Astrocyte of the spinal cord (primary cell): ENCODE measurements at regions not wholly inside any gene's neighbourhood (a gene's known extent, or its start where the extent isn't known, plus 50 kb on each side); places are given as distances from the start of the nearest gene placed in this dataset.

Experiments
- DNase-seq: peaks from one replicate; pipeline ENCODE4 v3.0.0; 2011; ENCODE audit warnings: low read depth, low spot score
- H3K4me3 ChIP-seq: 2 replicates; pipeline ENCODE4 v1.5.1; 2011; ENCODE audit warnings: low read depth, mild to moderate bottlenecking, low read length, moderate library complexity
- in situ Hi-C: cut with HindIII; loops from 2 replicates; pipeline ENCODE4 v1.10.0; 2017; ENCODE audit warnings: low sequenced_read_pairs
- TF ChIP-seq, protein P1 (sequence below): IDR thresholded peaks from 2 replicates; pipeline ENCODE4 v1.5.1; 2012; ENCODE audit warnings: low read depth, mild to moderate bottlenecking, low read length, inconsistent platforms

DNA sequence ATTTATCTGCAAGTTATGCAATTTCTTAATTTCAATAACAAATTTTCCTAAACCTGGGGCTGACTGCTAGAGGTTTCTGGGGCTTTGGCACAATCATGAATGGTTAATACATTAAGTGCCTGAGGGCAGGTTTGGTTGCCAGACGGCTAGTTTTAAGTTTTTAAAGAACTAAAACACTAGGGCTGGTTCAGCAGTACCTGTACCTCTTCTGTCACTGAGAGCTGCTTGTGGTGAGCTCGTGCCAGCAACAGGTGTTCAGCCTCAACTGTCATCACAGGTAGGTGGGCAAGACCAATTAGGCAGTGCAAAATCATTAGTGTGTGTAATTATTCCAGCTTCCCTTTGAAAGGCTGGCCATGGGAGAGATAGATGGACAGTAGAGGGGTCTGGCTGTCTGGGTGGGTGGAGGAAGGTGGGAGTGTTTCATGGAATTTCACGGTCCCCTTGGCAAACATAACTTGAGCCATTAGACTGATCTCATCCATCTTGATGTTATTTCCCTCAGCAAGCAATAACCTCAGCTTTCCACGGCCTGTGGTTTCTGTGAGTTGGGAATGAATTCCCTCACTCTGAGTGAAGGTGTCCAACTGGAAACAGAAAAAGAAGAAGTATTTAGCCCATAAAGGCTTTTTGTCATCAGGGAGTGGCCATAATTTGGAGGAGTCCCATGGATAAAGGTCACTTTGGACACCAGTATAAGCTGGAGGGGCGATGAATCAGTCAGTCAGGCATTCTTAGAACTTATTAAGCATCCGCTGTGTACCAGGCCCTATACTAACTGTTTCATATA lies 114.8 kb downstream of the SNX19 start:
- TF ChIP-seq, protein P1, sequence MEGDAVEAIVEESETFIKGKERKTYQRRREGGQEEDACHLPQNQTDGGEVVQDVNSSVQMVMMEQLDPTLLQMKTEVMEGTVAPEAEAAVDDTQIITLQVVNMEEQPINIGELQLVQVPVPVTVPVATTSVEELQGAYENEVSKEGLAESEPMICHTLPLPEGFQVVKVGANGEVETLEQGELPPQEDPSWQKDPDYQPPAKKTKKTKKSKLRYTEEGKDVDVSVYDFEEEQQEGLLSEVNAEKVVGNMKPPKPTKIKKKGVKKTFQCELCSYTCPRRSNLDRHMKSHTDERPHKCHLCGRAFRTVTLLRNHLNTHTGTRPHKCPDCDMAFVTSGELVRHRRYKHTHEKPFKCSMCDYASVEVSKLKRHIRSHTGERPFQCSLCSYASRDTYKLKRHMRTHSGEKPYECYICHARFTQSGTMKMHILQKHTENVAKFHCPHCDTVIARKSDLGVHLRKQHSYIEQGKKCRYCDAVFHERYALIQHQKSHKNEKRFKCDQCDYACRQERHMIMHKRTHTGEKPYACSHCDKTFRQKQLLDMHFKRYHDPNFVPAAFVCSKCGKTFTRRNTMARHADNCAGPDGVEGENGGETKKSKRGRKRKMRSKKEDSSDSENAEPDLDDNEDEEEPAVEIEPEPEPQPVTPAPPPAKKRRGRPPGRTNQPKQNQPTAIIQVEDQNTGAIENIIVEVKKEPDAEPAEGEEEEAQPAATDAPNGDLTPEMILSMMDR = no peak
- in situ Hi-C loops = no loop called here
- H3K4me3 ChIP-seq = no peak overlapping the region
- DNase-seq = peak; percentile 67

DNA sequence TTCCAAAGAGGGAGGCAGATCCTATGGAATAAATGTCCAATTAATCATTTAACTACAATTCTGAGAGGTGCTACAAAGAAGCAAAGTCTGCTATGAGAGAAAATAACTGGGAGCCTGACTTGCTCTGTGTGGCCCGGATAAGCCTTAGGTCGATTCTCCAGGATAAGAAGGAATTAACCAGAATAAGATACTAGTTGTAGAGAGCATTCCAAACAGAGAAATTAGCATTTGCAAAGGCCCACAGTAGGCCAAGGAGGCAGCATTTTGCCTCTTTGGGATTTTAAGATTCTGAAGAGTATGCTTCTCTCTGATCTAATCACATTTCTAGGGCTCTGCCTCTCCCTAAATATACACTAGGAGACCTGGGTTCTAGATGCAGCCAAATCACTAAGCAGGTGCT lies 113.7 kb downstream of the SNX19 start:
- H3K4me3 ChIP-seq = no peak overlapping the region
- in situ Hi-C loops = no loop called here
- DNase-seq = no peak
- TF ChIP-seq, protein P1 = no peak

DNA sequence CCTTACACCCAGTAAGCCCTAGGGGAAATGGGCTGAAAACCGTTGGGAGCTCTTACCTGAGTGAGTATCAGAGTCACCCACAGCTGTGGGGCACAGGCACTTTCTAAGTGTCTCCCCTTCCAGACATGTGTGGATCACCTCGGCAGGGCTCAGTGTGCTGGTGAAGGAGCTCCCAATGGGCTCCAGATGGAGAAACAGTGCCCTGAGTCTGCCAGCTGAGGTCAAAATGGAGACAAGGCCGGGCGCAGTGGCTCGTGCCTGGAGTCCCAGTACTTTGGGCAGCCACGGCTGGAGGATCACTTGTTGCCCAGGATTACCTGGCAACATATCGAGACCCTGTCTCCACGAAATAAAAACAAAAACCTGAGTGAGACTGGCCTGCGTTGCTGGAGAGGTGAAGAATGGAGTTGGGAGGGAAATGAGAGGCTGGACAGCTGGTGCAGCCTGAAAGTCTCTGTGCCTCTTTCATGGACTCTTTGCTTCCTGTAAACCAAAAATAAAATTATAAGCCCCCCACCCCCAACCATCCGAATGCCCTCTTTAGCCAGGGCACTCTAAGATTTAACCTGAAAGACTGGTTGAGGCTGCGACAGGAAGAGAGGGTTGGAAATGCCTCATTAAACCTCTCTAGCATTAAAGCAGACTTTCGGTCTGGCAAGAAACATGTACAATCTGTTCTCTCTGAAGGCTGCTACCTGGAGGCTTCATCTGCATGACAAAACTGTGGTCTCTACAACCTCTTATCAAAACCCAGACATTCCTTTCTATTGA lies 111.8 kb downstream of the SNX19 start:
- DNase-seq = no peak
- no peak overlapping the region for H3K4me3 ChIP-seq
- in situ Hi-C loops = no loop called here
- TF ChIP-seq, protein P1 = no peak

DNA sequence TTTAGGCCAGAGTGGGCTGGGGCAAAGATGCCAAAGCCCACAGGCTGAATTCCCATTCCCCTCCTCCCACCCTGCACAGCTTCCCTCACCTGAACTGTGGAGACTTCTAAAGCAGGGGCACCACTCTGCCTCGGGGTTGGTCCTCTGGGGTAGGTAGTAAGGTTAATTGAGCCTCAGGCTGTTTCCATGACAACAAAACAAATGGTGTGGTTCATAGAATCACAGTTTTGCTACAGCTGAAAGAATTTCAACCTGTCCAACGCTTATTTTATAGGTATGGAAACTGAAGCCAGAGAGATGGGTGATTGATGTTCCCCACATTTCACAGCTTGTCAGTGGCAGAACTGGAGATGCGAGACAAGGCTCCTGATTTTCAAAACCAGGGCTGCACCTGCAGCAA lies 109.5 kb downstream of the SNX19 start:
- TF ChIP-seq, protein P1 = no peak
- H3K4me3 ChIP-seq = no peak overlapping the region
- in situ Hi-C loops = no loop called here
- DNase-seq = no peak

DNA sequence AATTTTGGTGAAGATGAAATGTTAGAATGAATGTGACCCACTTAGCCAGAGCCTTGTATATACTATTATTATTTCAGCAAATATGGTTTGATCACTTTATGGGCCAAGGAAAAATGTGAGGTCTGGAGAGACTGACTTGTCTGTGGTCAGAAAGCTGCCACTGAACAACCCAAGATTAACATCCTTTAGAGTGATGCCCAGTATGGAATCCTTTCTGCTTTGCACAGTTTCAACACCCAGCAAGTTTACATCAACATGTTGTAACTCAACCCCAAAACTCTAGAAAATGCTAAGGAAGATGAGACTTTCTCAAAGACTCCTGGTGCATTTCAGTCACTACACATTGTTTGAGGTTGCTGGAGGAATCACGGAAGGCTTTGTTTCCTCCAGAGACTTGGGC lies 107.7 kb downstream of the SNX19 start:
- TF ChIP-seq, protein P1 = no peak
- no peak overlapping the region for H3K4me3 ChIP-seq
- in situ Hi-C loops = no loop called here
- DNase-seq = no peak

DNA sequence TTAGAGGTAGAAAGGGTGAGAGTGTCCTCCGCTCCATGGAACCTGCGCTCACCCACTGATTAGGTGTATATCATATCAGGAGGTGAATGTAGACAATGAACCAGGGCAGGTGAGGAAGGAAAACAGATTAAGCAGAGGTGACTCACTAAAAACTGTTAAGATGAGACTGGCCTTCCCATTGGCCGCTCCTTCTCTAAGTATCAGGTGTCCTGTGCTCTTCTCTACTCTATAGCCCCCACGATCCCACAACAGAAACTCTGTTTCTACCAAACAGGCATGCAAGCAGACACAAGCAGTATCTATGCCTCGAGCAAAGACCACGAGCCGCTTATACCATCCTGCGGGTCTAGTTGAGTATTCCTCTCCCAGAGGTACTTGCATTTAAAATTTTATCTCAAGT lies 103.1 kb downstream of the SNX19 start:
- no peak overlapping the region for H3K4me3 ChIP-seq
- TF ChIP-seq, protein P1 = no peak
- DNase-seq = no peak
- in situ Hi-C loops = no loop called here
